GM18951 (cell line): ENCODE measurements at regions not wholly inside any gene's neighbourhood (a gene's known extent, or its start where the extent isn't known, plus 50 kb on each side); places are given as distances from the start of the nearest gene placed in this dataset.

ENCODE experiments used
- POLR2A ChIP-seq: IDR thresholded peaks from 4 replicates; pipeline ENCODE4 v1.6.1; 2011; ENCODE audit warnings: mild to moderate bottlenecking; ENCODE audit not compliant: insufficient read length, insufficient read depth; ENCODE audit errors: extremely low read depth
- in situ Hi-C: fragments of 300-500 bp; cut with MboI; formaldehyde crosslinking; loops from one replicate; pipeline ENCODE4 v1.12.0; 2022; ENCODE audit warnings: low sequenced_read_pairs, mixed read lengths, inconsistent platforms; ENCODE audit not compliant: unreplicated experiment

DNA sequence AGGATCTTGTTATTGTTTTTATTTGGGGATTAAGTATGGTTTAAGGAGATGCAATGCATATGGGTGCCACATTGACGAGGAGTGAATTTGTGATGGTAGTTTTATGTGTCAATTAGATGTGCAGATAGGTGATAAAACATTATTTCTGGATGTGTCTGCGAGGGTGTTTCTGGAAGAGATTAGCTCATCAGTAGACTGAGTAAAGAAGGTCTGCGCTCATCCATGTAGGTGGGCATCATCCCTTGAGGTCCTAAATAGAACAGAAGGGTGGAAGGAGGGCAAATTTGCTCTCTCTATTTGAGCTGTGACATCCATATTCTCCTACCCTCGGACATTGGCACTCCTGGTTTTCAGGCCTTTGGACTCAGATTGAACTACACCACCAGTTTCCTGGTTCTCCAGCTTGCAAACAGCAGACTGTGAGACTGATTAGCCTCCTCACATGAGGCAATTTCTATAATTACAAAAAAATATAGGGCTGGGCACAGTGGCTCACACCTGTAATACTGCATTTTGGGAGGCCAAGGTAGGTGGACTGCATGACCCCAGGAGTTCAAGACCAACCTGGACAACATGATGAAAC, 118.2 kb upstream of the ZNF678 start:
- TF ChIP-seq POLR2A = no peak
- in situ Hi-C loops = loop anchor here (25.0 kb wide), 1 partner anchor 833 kb away; no protein-coding TSS in a partner anchor

DNA sequence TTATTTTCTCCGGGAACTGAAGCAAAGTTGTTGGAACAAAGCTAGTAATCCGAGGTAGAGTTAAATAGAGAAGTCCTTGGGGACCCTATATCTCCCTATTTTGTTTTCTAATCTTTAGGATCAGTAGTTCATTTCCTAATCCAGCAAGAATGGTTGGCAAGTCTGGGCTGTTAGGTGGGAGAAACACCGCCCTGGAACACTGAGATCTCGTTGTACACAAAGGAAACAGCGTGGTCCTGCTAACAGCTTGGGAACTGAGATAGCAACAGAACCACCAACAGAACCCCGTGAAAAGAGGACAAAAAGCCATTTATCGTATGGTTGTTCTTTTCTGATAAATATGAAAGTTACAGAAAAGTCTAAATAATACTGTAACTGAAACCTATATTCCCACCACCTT, 121.9 kb upstream of the CDC42BPA start:
- in situ Hi-C loops = loop anchor here (25.0 kb wide), 1 partner anchor 828 kb away; no protein-coding TSS in a partner anchor
- no peak for TF ChIP-seq POLR2A

DNA sequence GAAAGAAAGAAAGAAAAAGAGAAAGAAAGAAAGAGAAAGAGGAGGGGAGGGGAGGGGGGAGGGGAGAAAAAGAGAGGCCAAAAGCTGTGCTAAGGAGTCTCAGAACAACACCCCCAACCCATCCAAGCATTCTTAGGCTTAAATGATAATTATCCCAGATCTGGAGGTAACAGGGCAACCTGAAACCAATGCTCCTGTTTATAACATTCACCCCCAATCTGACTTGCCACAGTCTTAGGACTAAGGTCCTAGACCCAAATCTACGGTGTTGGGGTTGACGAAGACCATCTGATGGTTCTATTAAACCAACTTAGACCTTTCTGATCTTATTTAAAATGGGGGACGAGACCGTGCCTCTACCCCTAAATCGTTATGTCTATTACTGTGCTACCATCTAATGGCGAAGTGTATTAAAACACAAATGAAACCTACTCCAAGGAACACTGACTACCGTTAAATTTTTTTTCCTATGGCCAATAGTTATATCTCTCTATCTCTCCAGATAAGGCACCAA, 119.3 kb upstream of the CDC42BPA start:
- no peak for TF ChIP-seq POLR2A
- in situ Hi-C loops = loop anchor here (10.0 to 25.0 kb wide), 2 partner anchors 523 to 825 kb away; no protein-coding TSS in a partner anchor

DNA sequence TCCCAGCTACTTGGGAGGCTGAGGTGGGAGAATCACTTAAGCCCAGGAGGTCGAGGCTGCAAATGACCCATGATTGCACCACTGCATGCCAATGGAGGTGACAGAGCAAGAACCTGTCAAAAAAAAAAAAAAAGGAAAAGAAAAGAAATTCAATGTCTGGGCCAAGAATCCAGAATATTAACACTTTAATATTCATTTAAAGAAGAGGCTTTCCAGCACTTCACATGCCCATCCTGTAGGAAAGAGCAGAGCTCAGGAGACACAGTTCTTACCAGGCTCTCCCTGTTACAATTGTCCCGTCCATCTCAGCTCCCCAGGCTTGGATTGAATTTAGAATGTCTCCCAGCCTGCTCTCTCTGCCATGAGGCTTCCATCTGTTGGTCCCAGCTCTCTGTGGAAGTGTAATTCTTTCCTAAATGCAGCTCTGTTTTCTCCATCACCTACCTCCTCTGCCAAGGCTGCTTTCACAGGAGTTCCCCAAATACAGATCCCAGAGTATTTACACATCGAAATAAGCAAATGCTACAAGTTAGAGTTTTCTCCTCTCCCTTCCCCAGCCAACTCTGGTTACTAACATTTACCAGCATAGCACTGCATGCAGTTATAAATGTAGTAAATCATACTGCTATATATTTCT, 116.6 kb upstream of the CDC42BPA start:
- in situ Hi-C loops = loop anchor here (10.0 to 25.0 kb wide), 2 partner anchors 520 to 823 kb away; no protein-coding TSS in a partner anchor
- no peak for TF ChIP-seq POLR2A

DNA sequence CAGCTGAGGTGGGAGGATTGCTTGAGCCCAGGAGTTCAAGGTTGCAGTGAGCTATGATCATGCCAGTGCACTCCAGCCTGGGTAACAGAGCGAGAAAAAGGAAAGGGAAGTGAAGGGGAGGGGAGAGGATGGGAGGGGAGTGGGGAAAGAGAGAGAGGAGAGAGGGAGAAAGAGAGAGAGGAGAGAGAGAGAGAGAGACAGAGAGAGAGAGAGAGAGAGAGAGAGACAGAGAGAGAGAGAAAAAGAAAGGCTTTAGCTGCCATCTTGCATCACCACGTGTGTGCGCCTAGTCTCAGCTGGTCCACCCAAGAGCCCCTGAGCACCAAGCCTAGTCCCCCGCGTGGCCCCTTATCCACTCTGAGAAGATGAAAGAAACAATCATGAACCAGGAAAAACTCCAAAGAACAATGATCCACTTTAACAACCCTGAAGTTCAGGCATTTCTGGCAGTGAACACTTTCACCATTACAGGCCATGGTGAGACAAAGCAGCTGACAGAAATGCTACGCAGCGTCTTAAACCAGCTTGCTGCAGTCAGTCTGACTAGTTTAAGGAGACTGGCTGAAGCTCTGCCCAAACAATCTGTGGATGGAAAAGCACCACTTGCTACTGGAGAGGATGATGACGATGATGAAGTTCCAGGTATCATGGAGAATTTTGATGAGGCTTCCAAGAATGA, 115.5 kb upstream of the CDC42BPA start:
- in situ Hi-C loops = loop anchor here (10.0 to 25.0 kb wide), 2 partner anchors 519 to 822 kb away; no protein-coding TSS in a partner anchor
- no peak for TF ChIP-seq POLR2A

DNA sequence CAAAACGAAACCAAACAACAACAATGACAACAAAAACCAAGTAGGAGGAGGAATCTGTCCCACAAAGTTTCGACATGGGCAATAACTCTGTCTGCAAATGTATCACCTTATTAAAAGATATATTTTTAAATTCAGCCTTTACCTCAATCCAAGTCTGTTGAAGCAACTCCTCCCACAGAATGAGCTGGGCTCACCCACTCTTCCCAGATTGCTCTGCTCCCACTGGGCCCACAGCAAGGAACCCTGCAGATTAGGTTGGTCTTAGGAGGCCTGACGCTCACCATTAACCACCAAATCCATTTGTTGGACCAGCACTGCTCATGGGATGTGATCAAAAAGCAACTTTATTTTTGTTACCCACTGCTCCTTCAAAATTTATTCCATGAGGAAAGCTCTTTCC, 114.7 kb upstream of the CDC42BPA start:
- no peak for TF ChIP-seq POLR2A
- in situ Hi-C loops = loop anchor here (10.0 to 25.0 kb wide), 2 partner anchors 518 to 821 kb away; no protein-coding TSS in a partner anchor

DNA sequence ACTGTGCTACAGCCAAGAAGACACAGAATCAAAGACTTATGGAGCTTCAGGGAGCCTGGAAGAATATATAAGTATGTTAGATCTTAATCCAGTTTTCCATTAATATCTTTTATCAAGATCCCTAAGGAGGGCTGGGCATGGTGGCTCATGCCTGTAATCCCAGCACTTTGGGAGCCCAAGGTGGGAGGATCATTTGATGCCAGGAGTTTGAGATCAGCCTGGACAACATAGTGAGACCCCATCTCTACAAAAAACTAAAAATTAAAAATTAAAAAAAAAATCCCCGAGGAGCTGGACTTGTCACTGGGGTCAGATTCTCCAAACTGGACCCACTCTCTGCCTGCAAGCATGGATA, 113.9 kb upstream of the CDC42BPA start:
- no peak for TF ChIP-seq POLR2A
- in situ Hi-C loops = loop anchor here (10.0 to 25.0 kb wide), 2 partner anchors 517 to 820 kb away; no protein-coding TSS in a partner anchor

DNA sequence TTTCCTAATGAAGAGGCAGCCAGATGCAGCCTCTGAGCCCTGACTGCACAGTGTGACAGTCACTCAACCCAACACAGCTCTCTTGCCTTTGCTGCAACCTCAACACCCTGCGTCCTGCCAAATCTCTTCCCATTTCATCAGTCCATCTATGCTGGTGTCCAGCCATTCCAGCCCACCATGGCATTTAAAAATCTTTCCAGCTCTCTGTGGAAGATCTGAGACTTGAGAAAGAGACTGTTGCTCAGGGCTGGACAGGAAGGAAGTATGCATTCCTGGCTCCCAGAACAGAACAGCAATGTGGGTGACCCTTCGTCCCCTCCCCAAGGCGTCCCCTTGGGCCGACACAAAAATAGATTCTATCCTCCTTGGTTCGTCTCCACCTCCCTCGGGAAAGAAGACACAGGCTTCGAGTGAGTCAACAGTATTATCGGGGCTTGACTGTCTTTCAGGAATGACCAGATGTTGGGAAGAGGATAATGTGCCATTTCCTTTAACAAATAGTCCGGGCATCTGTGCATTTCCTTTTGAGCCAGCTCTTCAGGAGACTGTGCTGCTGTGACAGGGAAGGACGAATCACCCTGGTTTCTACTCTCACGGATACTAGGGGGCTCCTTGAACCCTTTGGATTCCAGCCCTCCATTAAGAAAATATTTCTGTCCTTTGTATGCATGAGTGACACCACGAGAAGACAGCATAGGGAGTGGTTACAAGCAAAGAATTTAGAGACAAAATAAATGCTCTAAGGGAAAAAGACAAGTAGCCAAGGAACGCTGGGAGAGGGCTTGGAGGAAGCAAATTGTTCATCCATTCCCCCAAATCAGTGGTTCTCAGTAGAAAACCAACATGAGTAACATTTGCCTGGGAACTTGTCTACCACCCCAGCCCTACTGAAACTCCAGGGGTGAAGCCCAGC, 111.4 kb upstream of the CDC42BPA start:
- in situ Hi-C loops = loop anchor here (10.0 to 25.0 kb wide), 2 partner anchors 515 to 817 kb away; no protein-coding TSS in a partner anchor
- TF ChIP-seq POLR2A = no peak

DNA sequence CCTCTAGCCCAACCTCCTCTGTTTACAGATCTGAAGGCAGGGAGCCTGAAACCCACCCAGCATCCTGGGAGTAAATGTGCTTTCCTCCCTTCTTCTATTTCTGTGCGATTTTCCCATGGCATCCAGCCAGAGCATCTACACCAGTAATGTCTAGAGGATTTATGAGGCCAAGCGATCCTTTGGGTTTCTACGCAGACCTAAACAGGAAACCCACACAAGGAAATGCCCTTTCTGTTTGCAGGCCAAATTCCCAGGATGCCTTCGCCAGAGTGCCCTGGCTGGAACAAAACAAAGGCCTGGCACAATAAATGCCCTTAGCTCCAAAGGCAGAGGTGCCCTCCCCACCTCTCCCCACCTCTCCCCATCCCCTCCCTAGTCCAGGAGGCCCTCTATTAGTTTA, 110.5 kb upstream of the CDC42BPA start:
- TF ChIP-seq POLR2A = no peak
- in situ Hi-C loops = loop anchor here (25.0 kb wide), 1 partner anchor 817 kb away; no protein-coding TSS in a partner anchor

DNA sequence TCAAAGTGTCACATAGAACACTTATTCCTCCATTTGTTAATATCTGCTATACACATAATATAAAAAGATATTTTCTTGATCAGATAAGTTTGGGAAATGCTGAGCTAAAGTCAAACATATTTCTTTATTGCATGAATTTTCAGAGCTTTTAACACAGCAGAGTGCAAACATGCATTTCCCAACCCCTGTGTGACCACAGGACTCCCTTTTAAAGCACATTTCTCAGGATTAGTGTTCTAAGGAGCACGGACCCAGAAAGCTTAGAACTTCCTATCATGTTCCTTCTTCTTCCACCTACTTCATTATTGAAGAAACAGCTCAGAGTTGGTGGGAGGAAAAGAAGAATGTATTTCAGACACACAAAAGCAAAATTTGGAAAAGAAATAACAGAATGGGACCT, 109.1 kb upstream of the CDC42BPA start:
- no peak for TF ChIP-seq POLR2A
- in situ Hi-C loops = loop anchor here (25.0 kb wide), 1 partner anchor 815 kb away; no protein-coding TSS in a partner anchor

DNA sequence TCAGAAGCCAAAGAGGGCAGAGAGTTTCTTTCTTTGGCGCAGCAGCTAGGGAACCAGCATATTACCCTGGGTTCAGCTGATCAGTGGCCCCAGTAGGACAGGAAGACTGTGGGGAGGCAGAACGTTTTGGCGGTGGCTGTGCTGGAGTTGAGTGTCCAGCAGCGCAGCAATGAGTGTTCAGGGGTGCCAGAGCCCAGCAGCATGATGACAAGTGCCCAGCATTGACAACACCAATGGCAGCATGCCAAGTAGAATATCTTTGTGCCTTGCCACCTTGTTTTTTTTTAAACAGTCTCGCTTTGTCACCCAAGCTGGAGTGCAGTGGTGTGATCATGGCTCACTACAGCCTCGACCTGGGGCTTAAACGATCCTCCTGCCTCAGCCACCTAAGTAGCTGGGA, 106.7 kb upstream of the CDC42BPA start:
- in situ Hi-C loops = loop anchor here (25.0 kb wide), 1 partner anchor 813 kb away; no protein-coding TSS in a partner anchor
- TF ChIP-seq POLR2A = no peak

DNA sequence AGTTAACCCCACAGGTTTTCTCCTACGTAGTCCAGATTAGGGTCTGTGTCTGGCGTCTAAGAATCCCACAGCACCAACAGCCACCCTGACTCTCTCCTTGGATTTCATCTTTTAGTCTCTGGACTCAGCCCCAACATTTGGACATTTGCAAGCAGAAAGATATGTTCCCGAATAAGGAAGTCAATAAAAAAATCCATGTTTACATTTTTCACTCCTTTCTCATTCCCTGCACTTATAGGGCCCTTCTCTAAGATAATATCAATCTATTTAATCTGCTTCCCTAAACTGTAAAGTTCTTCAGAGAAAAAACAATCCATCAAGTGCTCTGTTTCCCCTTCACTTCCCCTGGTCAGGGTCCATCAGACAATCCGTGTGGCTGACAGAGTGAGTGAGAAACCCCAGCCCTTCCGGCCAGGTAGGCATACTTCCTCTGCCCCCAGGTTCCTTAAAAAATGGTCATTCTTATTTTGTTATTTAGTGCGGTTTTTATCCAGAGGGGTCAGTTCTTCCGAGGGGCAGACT, 105.9 kb upstream of the CDC42BPA start:
- in situ Hi-C loops = no loop called here
- TF ChIP-seq POLR2A = no peak
